GM12865 (cell line): ENCODE measurements at regions not wholly inside any gene's neighbourhood (a gene's known extent, or its start where the extent isn't known, plus 50 kb on each side); places are given as distances from the start of the nearest gene placed in this dataset.

Source experiments
- DNase-seq: peaks from one replicate; pipeline ENCODE4 v3.0.0; 2010; ENCODE audit warnings: low read depth
- H3K4me3 ChIP-seq: 2 replicates; pipeline ENCODE4 v1.5.1; 2011; ENCODE audit warnings: mild to moderate bottlenecking, low read depth, low read length, control low read depth
- CTCF ChIP-seq: IDR thresholded peaks from 2 replicates; pipeline ENCODE4 v1.5.1; 2011; ENCODE audit warnings: low read length, control low read depth, low read depth, inconsistent platforms; ENCODE audit not compliant: insufficient read depth; ENCODE audit errors: missing control alignments

DNA sequence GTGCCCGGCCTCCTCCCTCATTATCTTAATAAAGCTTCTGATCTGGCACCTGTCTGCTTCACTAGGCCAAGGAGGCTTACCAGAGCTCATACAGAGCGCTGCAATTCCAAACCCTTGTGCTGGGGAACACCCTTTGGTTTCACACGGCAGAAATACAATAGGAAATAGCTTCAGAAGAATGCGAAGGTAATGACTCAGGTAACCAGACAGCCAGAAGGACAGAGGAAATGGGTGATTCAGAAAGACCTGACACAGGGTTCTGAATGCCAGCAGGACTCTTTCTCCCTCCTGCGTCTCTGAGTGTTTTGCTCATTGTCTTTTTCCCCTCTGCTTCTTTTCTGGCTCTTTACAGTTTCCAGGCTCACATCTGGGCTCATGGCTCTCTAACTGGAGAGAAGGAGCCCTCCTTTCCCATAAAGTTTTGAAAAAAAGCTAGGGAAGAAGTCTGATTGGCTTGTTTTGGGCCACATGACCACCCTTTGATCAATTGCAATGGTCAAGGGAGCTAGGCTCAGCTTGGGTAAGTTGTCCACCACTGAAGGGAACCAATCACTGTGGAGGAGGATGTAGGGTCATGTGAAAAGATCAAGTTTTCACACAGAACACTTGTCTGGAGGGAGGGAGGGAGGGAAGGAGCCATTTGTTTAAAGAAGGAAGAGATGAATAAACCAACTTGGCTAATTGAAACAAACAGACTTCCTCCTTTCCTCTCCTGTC lies 90.5 kb upstream of the UPP2 start:
- DNase-seq, result peak; percentile 6
- no peak overlapping the region for H3K4me3 ChIP-seq
- TF ChIP-seq CTCF, result no peak

- H3K4me3 ChIP-seq, result no peak overlapping the region
- TF ChIP-seq CTCF, result no peak
- no peak for DNase-seq
These were observed 92.3 kb upstream of the UPP2 start for GRCh38 chr2:158009399-158009798.

DNA sequence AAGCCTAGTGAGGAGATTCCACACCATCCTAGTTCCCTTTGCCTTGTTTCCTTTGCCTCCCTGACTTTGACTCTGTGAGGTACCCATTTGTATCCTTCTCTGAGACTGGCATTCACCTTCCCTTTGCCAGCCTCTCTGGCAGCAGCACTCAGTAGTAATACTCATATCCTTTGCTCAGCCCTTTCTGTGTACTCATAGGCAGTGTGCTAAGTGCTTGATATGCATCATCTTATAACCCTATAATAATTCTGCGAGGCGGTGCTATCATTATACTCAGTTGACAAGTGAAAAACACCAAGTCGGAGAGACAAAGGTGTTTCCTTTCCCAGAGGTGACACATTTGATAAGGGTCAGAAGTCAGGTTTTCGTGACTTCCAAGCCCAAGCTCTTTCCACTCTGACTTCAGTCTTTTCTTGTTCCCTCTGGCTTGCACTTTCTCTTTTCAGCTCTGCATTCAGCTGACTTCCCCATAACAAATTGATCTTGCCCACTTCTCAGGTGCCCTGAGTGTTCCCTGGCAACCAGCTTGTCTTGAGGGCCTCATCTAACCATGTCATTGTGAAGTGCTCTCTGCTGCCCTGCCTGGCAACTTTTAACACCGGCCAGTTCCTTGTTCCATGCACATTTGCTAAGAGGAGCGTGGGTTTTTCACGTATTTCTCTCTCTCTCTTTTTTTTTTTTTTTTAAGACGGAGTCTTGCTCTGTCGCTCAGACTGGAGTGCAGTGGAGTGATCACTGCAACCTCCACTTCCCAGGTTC lies 94.5 kb upstream of the UPP2 start:
- peak; percentile 35 for DNase-seq
- no peak for TF ChIP-seq CTCF
- H3K4me3 ChIP-seq, result no peak overlapping the region

- no peak for DNase-seq
- no peak for TF ChIP-seq CTCF
- no peak overlapping the region for H3K4me3 ChIP-seq
These were observed 97.4 kb upstream of the UPP2 start for GRCh38 chr2:158004126-158004764.

DNA sequence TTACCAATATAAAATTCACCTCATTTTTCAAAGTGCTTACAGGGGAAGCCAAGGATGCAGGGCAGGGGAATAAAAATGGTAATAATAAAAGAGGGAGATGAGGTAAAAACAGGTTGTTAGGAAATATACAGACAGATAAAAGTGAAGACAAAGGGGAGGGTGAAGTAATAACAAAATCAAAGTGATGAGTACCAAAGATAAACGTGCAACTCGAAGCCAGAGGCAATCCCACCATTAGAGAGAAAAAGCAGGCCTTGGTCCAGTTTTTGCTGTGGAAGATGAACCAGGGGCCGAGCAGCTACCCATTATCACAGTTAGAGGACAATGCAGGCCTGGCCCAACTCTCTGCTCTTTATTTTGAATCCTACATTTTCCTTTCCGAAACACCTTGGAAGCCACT lies 99.6 kb upstream of the UPP2 start:
- DNase-seq, result no peak
- no peak overlapping the region for H3K4me3 ChIP-seq
- TF ChIP-seq CTCF, result no peak

DNA sequence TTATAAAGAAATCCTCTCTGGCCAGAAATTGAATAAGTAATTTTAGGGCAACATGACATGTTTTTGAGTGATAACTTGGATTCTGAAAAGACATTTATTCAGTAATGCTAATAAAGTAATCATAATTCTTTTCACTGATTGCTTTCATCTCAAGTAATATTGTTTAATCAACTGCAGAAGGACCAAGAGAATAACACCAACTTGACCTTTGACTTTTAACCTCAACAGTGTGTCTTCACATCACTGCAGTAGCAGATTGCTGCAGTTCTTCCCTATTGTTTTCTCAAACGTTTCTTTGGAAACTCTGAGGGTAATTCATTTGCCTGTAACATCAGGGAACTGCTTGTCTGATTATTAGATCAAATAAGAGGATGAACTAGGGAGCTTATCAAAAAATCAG lies 104.9 kb upstream of the UPP2 start:
- DNase-seq, result no peak
- TF ChIP-seq CTCF, result no peak
- H3K4me3 ChIP-seq, result no peak overlapping the region
